ENCODE measurements at regions not wholly inside any gene's neighbourhood (a gene's known extent, or its start where the extent isn't known, plus 50 kb on each side); places are given as distances from the start of the nearest gene placed in this dataset.

DNA sequence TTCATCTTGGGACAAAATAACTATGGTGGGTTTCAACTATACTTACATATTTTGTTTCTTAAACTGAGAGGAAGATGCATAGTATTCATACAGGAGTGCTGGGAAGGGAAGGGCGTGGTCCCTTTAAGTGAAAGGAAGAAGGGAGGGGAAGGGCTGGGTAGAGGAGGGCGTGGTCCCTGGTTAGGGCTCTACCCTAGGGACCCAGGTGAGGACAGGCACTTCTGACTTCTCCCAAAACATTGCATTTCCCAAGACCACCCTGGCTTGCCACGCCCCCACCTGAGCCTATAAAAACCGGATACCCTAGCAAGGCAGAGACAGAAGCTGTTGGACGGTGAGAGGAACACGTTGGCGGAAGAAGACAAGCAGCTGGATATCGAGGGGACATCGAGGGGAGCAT lies 157.6 kb upstream of the PLXNA4 start:
- H3K36me3 ChIP-seq: no peaks in the 10 kb centered on the region
- no peaks in the 10 kb centered on the region for H3K4me1 ChIP-seq
- TF ChIP-seq POLR2AphosphoS5 (IDR thresholded peaks at IDR 0.05): no peak
- no peak for TF ChIP-seq POLR2A (IDR thresholded peaks at IDR 0.05)
- TF ChIP-seq EP300 (IDR thresholded peaks at IDR 0.05): no peak
- TF ChIP-seq, protein P1, sequence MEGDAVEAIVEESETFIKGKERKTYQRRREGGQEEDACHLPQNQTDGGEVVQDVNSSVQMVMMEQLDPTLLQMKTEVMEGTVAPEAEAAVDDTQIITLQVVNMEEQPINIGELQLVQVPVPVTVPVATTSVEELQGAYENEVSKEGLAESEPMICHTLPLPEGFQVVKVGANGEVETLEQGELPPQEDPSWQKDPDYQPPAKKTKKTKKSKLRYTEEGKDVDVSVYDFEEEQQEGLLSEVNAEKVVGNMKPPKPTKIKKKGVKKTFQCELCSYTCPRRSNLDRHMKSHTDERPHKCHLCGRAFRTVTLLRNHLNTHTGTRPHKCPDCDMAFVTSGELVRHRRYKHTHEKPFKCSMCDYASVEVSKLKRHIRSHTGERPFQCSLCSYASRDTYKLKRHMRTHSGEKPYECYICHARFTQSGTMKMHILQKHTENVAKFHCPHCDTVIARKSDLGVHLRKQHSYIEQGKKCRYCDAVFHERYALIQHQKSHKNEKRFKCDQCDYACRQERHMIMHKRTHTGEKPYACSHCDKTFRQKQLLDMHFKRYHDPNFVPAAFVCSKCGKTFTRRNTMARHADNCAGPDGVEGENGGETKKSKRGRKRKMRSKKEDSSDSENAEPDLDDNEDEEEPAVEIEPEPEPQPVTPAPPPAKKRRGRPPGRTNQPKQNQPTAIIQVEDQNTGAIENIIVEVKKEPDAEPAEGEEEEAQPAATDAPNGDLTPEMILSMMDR (IDR thresholded peaks at IDR 0.05): no peak
- ATAC-seq (ENCODE audit: low FRiP score in 2 of 2): no peak
- H3K4me3 ChIP-seq: no peak overlapping the region
- DNase-seq: no peak
- WGBS, 2 donors: 87 to 88% methylated on average over 9 of the region's 9 CpGs
- no peaks in the 10 kb centered on the region for H3K9me3 ChIP-seq
- H3K27me3 ChIP-seq: no peaks in the 10 kb centered on the region
- H3K27ac ChIP-seq: no peak overlapping the region

DNA sequence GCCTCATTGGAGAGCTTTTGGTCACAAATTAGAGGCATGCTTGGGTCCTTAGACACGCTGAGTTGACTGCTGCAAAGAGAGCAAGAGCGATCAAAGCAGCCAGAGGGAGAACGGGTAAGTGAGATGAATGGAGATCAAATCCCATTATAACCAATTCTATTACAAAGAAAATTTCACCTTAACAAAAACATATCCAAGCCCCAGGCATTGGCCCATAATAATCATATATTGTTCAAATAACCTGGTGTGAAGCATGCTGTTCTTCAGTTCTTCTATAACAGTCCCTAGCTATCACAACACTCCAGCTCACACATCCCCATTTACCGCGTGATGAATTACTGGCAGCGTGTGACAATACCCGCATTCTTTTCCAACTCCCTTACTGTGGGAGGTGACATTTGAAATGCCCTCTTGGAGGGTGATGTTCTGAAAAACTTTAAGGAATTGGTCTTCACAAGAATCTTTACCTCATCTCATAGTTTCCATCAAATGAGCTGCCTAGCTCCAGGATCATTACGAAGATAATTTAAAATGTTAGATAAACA lies 156.1 kb upstream of the PLXNA4 start:
- Histone ChIP-seq H3K36me3 (no peaks in the 10 kb centered on the region), H3K4me1 (no peaks in the 10 kb centered on the region), H3K4me3 (no peak overlapping the region), H3K9me3 (no peaks in the 10 kb centered on the region), H3K27me3 (no peaks in the 10 kb centered on the region), H3K27ac (no peak overlapping the region)
- DNase-seq: no peak
- TF ChIP-seq POLR2AphosphoS5 (IDR thresholded peaks at IDR 0.05) (no peak), EP300 (IDR thresholded peaks at IDR 0.05) (no peak), POLR2A (IDR thresholded peaks at IDR 0.05) (no peak)
- TF ChIP-seq, protein P1 (IDR thresholded peaks at IDR 0.05): no peak
- 78 to 85% methylated on average over 8 of the region's 8 CpGs for WGBS, 2 donors
- ATAC-seq (ENCODE audit: low FRiP score in 2 of 2): no peak

DNA sequence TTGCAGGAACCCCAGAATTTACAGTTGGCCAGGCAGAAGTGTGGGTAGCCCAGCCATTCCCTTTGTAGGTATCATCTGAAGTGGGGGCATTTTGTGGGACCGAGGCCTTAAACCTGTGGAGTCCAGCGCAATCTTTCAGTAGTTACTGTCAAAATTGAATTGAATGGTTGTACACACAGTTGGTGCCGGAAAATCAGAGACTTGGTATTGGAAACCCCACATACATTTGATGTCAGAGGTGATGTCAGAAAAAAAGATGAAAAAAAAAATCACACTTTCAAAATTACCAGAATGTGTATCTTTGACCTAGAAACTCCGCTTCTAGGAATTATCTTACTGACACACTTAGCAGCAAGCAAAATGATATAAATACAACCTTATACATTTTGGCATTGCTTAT lies 153.8 kb upstream of the PLXNA4 start:
- TF ChIP-seq POLR2AphosphoS5 (IDR thresholded peaks at IDR 0.05): no peak
- no peak for TF ChIP-seq POLR2A (IDR thresholded peaks at IDR 0.05)
- TF ChIP-seq EP300 (IDR thresholded peaks at IDR 0.05): no peak
- TF ChIP-seq, protein P1 (IDR thresholded peaks at IDR 0.05): no peak
- ATAC-seq (ENCODE audit: low FRiP score in 2 of 2) (no peak), DNase-seq (no peak)
- H3K4me1 ChIP-seq: no peaks in the 10 kb centered on the region
- H3K4me3 ChIP-seq: no peak overlapping the region
- H3K36me3 ChIP-seq: no peaks in the 10 kb centered on the region
- H3K27ac ChIP-seq: no peak overlapping the region
- no peaks in the 10 kb centered on the region for H3K27me3 ChIP-seq
- H3K9me3 ChIP-seq: no peaks in the 10 kb centered on the region
- WGBS, 2 donors: 89 to 90% methylated on average over 4 of the region's 4 CpGs

- WGBS, 2 donors: 71 to 85% methylated on average over 4 of the region's 4 CpGs
- TF ChIP-seq POLR2A (IDR thresholded peaks at IDR 0.05) (no peak), POLR2AphosphoS5 (IDR thresholded peaks at IDR 0.05) (no peak), EP300 (IDR thresholded peaks at IDR 0.05) (no peak)
- TF ChIP-seq, protein P1 (IDR thresholded peaks at IDR 0.05): no peak
- ATAC-seq (ENCODE audit: low FRiP score in 2 of 2) (no peak), DNase-seq (no peak)
- Histone ChIP-seq H3K27me3 (no peaks in the 10 kb centered on the region), H3K27ac (no peak overlapping the region), H3K4me1 (no peaks in the 10 kb centered on the region), H3K36me3 (no peaks in the 10 kb centered on the region), H3K9me3 (peaks cover 0 to 2% (median 0%) of the 10 kb centered on the region in 4 donors), H3K4me3 (no peak overlapping the region)
Observed at GRCh38 chr7:132723506-132724081, 147.3 kb upstream of the PLXNA4 start.

- no peak for ATAC-seq (ENCODE audit: low FRiP score in 2 of 2)
- no peak for DNase-seq
- no peak overlapping the region for H3K4me3 ChIP-seq
- peaks cover 0 to 3% (median 0%) of the 10 kb centered on the region in 4 donors for H3K9me3 ChIP-seq
- H3K27me3 ChIP-seq: no peaks in the 10 kb centered on the region
- H3K4me1 ChIP-seq: no peaks in the 10 kb centered on the region
- WGBS, 2 donors: 76 to 83% methylated on average over 5 of the region's 5 CpGs
- TF ChIP-seq POLR2AphosphoS5 (IDR thresholded peaks at IDR 0.05) (no peak), POLR2A (IDR thresholded peaks at IDR 0.05) (no peak), EP300 (IDR thresholded peaks at IDR 0.05) (no peak)
- TF ChIP-seq, protein P1 (IDR thresholded peaks at IDR 0.05): no peak
- H3K36me3 ChIP-seq: no peaks in the 10 kb centered on the region
- H3K27ac ChIP-seq: no peak overlapping the region
Observed at GRCh38 chr7:132720835-132721234, 144.6 kb upstream of the PLXNA4 start.

All from upper lobe of left lung (tissue), 6 donors.